Sigmoid colon (tissue), 4 donors: ENCODE measurements at regions not wholly inside any gene's neighbourhood (a gene's known extent, or its start where the extent isn't known, plus 50 kb on each side); places are given as distances from the start of the nearest gene placed in this dataset.

Experiments used
- EP300 ChIP-seq, 4 donors: sonication (generic); formaldehyde crosslinking; IDR thresholded peaks; one replicate each; pipeline ENCODE4 v1.6.1; 2017; ENCODE audit warnings: antibody characterized with exemption in 4 of 4
- POLR2A ChIP-seq, 2 donors: fragments of 450-650 bp; IDR thresholded peaks; one replicate each; pipeline ENCODE4 v1.6.1; 2016; ENCODE audit warnings: antibody characterized with exemption in 2 of 2, mild to moderate bottlenecking in 2 of 2, moderate library complexity in 2 of 2
- POLR2AphosphoS5 ChIP-seq, 4 donors: sonication (generic); formaldehyde crosslinking; IDR thresholded peaks; one replicate each; pipeline ENCODE4 v1.6.1; 2017; ENCODE audit warnings: antibody characterized with exemption in 4 of 4
- TF ChIP-seq, protein P1 (sequence below), 4 experiments: fragments of 450-650 bp in 3 of 4; fragments of 200-600 bp in 1 of 4; IDR thresholded peaks; one replicate each; pipeline ENCODE4 v1.5.1; 2016 to 2019; ENCODE audit warnings: antibody characterized with exemption in 4 of 4, mild to moderate bottlenecking in 3 of 4, moderate library complexity in 2 of 4

DNA sequence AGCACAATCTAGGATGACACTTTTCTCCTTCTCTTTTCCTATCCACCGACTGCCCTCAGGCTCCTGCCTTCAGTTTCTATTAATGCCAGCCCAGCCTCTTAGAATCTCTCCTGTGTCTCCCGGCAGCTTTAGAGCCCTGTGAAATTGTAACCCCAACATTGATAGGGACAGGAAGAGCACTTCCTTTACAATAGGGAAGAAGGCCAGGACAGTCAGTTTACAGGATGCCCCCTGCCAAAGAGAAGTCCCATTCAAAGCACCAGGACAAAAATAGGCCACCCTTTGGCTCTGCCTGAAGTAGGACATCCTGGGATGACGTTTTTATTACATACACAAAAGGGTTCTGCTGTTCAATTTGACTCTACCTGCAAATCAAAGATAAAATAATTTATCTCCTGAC lies 64.7 kb upstream of the ANK3 start:
- TF ChIP-seq, protein P1, sequence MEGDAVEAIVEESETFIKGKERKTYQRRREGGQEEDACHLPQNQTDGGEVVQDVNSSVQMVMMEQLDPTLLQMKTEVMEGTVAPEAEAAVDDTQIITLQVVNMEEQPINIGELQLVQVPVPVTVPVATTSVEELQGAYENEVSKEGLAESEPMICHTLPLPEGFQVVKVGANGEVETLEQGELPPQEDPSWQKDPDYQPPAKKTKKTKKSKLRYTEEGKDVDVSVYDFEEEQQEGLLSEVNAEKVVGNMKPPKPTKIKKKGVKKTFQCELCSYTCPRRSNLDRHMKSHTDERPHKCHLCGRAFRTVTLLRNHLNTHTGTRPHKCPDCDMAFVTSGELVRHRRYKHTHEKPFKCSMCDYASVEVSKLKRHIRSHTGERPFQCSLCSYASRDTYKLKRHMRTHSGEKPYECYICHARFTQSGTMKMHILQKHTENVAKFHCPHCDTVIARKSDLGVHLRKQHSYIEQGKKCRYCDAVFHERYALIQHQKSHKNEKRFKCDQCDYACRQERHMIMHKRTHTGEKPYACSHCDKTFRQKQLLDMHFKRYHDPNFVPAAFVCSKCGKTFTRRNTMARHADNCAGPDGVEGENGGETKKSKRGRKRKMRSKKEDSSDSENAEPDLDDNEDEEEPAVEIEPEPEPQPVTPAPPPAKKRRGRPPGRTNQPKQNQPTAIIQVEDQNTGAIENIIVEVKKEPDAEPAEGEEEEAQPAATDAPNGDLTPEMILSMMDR (IDR thresholded peaks at IDR 0.05) = no peak
- TF ChIP-seq POLR2A (IDR thresholded peaks at IDR 0.05) (no peak), POLR2AphosphoS5 (IDR thresholded peaks at IDR 0.05) (no peak), EP300 (IDR thresholded peaks at IDR 0.05) (no peak)
